A549 (cell line): ENCODE measurements at regions not wholly inside any gene's neighbourhood (a gene's known extent, or its start where the extent isn't known, plus 50 kb on each side); places are given as distances from the start of the nearest gene placed in this dataset.

Experiments used
- POLR2A ChIP-seq: IDR thresholded peaks from 2 replicates; pipeline ENCODE4 v1.6.1; 2012; ENCODE audit warnings: mild to moderate bottlenecking, low read length
- RCOR1 ChIP-seq: fragments of 150-350 bp; IDR thresholded peaks from 2 replicates; pipeline ENCODE4 v1.6.1; 2014; ENCODE audit warnings: antibody characterized with exemption, low read length, low read depth
- TFCP2L1 ChIP-seq: fragments of 250-450 bp; sonication (Bioruptor Pico); IDR thresholded peaks from 2 replicates; pipeline ENCODE4 v1.5.0; 2021; ENCODE audit warnings: mild to moderate bottlenecking
- TP53 ChIP-seq: fragments of 250-450 bp; sonication (Bioruptor Pico); IDR thresholded peaks from 2 replicates; pipeline ENCODE4 v1.5.0; 2021; ENCODE audit warnings: mild to moderate bottlenecking, moderate library complexity
- ZFP36 ChIP-seq: fragments of 450-650 bp; IDR thresholded peaks from 2 replicates; pipeline ENCODE4 v1.6.1; 2014; ENCODE audit warnings: borderline replicate concordance; ENCODE audit not compliant: partially characterized antibody
- TF ChIP-seq, protein P1 (sequence below): fragments of >200 bp; sonication (Bioruptor Twin); formaldehyde crosslinking; IDR thresholded peaks from 3 replicates; pipeline ENCODE4 v1.5.1; 2016

DNA sequence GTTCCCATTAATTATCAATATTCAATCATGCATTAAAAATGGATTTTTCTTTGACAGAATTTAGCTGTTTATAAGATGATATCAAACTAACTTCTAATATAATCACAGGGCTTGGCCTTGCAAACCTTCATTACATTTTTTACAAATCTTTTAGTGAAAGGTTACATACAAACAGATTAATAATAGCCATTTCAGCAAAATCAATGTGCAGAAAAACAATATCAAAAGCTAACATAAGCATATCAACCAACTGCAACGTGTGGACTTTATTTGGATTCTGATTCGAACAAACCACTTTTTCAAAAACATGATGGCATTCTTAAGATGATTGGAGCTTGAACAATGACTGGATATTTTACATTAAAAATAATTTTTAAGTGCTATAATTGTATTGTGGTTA lies 93.6 kb downstream of the OTX2 start:
- no peak for TF ChIP-seq POLR2A
- TF ChIP-seq, protein P1, sequence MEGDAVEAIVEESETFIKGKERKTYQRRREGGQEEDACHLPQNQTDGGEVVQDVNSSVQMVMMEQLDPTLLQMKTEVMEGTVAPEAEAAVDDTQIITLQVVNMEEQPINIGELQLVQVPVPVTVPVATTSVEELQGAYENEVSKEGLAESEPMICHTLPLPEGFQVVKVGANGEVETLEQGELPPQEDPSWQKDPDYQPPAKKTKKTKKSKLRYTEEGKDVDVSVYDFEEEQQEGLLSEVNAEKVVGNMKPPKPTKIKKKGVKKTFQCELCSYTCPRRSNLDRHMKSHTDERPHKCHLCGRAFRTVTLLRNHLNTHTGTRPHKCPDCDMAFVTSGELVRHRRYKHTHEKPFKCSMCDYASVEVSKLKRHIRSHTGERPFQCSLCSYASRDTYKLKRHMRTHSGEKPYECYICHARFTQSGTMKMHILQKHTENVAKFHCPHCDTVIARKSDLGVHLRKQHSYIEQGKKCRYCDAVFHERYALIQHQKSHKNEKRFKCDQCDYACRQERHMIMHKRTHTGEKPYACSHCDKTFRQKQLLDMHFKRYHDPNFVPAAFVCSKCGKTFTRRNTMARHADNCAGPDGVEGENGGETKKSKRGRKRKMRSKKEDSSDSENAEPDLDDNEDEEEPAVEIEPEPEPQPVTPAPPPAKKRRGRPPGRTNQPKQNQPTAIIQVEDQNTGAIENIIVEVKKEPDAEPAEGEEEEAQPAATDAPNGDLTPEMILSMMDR, result no peak
- TF ChIP-seq ZFP36, result no peak
- TF ChIP-seq RCOR1, result no peak
- TF ChIP-seq TP53 (CRISPR knock-in tag), result no peak
- TF ChIP-seq TFCP2L1 (CRISPR knock-in tag), result no peak
